HepG2 (cell line): ENCODE measurements at regions not wholly inside any gene's neighbourhood (a gene's known extent, or its start where the extent isn't known, plus 50 kb on each side); places are given as distances from the start of the nearest gene placed in this dataset.

Experiments used
- ARID3A ChIP-seq: IDR thresholded peaks from 2 replicates; pipeline ENCODE4 v1.6.1; 2012; ENCODE audit warnings: low read depth, low read length, improper control_type of control experiment
- ARNT ChIP-seq: fragments of 450-650 bp; IDR thresholded peaks from 2 replicates; pipeline ENCODE4 v1.6.1; 2017
- FOXO1 ChIP-seq: sonication (generic); formaldehyde crosslinking; IDR thresholded peaks from 2 replicates; pipeline ENCODE4 v1.4.0; 2020; ENCODE audit warnings: missing genetic modification reagents
- GATAD2A ChIP-seq: IDR thresholded peaks from 2 replicates; pipeline ENCODE4 v1.6.1; 2016
- HMGXB4 ChIP-seq, 2 experiments: sonication (generic) in 1 of 2; formaldehyde crosslinking in 1 of 2; IDR thresholded peaks; 2 replicates each; pipeline versions ENCODE4 v1.4.0 to v1.6.1; 2018 to 2020; ENCODE audit warnings: missing genetic modification reagents in 2 of 2, borderline replicate concordance in 1 of 2, low read depth in 1 of 2, mild to moderate bottlenecking in 1 of 2, missing biosample characterization in 1 of 2
- JDP2 ChIP-seq: sonication (generic); formaldehyde crosslinking; IDR thresholded peaks from 2 replicates; pipeline ENCODE4 v1.8.1; 2022; ENCODE audit warnings: missing genetic modification reagents, borderline replicate concordance
- KLF13 ChIP-seq: sonication (generic); formaldehyde crosslinking; IDR thresholded peaks from 2 replicates; pipeline ENCODE4 v1.4.0; 2020; ENCODE audit warnings: mild to moderate bottlenecking, missing genetic modification reagents
- MIER3 ChIP-seq: IDR thresholded peaks from 2 replicates; pipeline ENCODE4 v1.6.1; 2016; ENCODE audit warnings: missing compliant biosample characterization, borderline replicate concordance
- MTA1 ChIP-seq: sonication (generic); formaldehyde crosslinking; IDR thresholded peaks from 2 replicates; pipeline ENCODE4 v1.4.0; 2020; ENCODE audit warnings: missing genetic modification reagents, mild to moderate bottlenecking, borderline replicate concordance
- MXD1 ChIP-seq: sonication (generic); formaldehyde crosslinking; IDR thresholded peaks from 2 replicates; pipeline ENCODE4 v1.4.0; 2020; ENCODE audit warnings: mild to moderate bottlenecking, missing genetic modification reagents
- NCOA5 ChIP-seq: sonication (generic); formaldehyde crosslinking; IDR thresholded peaks from 2 replicates; pipeline ENCODE4 v1.4.0; 2020; ENCODE audit warnings: missing genetic modification reagents
- PAX8 ChIP-seq: sonication (generic); formaldehyde crosslinking; IDR thresholded peaks from 2 replicates; pipeline ENCODE4 v1.8.0; 2022; ENCODE audit warnings: mild to moderate bottlenecking, missing genetic modification reagents, borderline replicate concordance
- TRIM24 ChIP-seq: sonication (generic); formaldehyde crosslinking; IDR thresholded peaks from 2 replicates; pipeline ENCODE4 v1.8.0; 2022; ENCODE audit warnings: mild to moderate bottlenecking, missing genetic modification reagents
- ZKSCAN8 ChIP-seq: IDR thresholded peaks from 2 replicates; pipeline ENCODE4 v1.6.1; 2016; ENCODE audit warnings: borderline replicate concordance, missing genetic modification reagents, missing compliant biosample characterization
- ZNF543 ChIP-seq: sonication (generic); formaldehyde crosslinking; IDR thresholded peaks from 2 replicates; pipeline ENCODE4 v1.4.0; 2020; ENCODE audit warnings: mild to moderate bottlenecking, missing genetic modification reagents
- ZNF558 ChIP-seq: sonication (generic); formaldehyde crosslinking; IDR thresholded peaks from 2 replicates; pipeline ENCODE4 v1.9.0; 2022; ENCODE audit warnings: mild to moderate bottlenecking, missing genetic modification reagents, borderline replicate concordance
- ZNF670 ChIP-seq: sonication (generic); formaldehyde crosslinking; IDR thresholded peaks from 2 replicates; pipeline ENCODE4 v1.8.0; 2022; ENCODE audit warnings: mild to moderate bottlenecking, missing genetic modification reagents, borderline replicate concordance
- ZNF768 ChIP-seq: sonication (generic); formaldehyde crosslinking; IDR thresholded peaks from 2 replicates; pipeline ENCODE4 v1.4.0; 2020; ENCODE audit warnings: missing genetic modification reagents
- TF ChIP-seq, protein P1 (sequence below): sonication (generic); formaldehyde crosslinking; IDR thresholded peaks from 2 replicates; pipeline ENCODE4 v1.5.1; 2020; ENCODE audit warnings: missing genetic modification reagents, mild to moderate bottlenecking, borderline replicate concordance
- TF ChIP-seq, protein P2 (sequence below): fragments of 450-650 bp; IDR thresholded peaks from 2 replicates; pipeline ENCODE4 v1.6.1; 2016
- TF ChIP-seq, protein P3 (sequence below): IDR thresholded peaks from 2 replicates; pipeline ENCODE4 v1.6.1; 2016; ENCODE audit warnings: control low read depth

DNA sequence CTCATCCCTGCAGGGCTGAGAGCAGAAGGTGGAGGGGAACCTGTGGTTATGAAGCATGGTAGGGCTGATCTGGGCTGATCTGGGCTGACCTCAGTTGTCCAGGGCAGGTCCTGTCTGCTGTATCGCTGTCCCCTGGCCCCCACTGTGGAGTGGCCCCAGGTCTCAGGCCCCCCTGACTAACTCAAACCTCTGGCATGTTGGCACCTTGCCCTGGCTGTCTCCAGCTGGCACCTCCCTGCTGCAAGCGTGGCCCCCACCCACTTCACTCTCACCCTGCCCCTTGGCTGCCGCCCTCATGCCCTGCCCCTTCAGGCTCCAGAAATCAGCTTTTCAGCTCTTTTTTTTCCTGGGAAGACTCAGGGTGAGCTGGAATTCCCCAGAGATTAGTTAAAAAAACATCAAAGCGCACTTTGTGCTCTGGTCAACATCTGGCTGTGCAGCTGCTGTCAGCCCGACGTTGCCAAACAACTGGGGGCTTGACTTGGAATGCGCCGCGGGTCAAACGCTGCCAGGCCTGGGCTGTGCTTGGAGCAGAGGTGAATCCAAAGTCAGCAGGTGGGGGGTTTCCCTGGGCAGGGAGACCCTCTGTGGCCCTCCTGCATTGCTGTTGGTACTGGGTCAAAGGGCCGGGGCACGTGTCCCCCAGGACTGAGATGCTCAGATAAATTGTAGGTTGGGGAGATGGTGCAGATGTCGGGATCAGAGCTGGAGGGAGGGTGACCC lies 173.8 kb upstream of the HDAC4 start (continued):
- TF ChIP-seq, protein P1, sequence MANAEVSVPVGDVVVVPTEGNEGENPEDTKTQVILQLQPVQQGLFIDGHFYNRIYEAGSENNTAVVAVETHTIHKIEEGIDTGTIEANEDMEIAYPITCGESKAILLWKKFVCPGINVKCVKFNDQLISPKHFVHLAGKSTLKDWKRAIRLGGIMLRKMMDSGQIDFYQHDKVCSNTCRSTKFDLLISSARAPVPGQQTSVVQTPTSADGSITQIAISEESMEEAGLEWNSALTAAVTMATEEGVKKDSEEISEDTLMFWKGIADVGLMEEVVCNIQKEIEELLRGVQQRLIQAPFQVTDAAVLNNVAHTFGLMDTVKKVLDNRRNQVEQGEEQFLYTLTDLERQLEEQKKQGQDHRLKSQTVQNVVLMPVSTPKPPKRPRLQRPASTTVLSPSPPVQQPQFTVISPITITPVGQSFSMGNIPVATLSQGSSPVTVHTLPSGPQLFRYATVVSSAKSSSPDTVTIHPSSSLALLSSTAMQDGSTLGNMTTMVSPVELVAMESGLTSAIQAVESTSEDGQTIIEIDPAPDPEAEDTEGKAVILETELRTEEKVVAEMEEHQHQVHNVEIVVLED (CRISPR knock-in tag), result peak; percentile 56; the same call in 1 of the 2 replicates
- TF ChIP-seq, protein P2, sequence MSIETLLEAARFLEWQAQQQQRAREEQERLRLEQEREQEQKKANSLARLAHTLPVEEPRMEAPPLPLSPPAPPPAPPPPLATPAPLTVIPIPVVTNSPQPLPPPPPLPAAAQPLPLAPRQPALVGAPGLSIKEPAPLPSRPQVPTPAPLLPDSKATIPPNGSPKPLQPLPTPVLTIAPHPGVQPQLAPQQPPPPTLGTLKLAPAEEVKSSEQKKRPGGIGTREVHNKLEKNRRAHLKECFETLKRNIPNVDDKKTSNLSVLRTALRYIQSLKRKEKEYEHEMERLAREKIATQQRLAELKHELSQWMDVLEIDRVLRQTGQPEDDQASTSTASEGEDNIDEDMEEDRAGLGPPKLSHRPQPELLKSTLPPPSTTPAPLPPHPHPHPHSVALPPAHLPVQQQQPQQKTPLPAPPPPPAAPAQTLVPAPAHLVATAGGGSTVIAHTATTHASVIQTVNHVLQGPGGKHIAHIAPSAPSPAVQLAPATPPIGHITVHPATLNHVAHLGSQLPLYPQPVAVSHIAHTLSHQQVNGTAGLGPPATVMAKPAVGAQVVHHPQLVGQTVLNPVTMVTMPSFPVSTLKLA, result no peak
- TF ChIP-seq ZKSCAN8 (CRISPR knock-in tag), result 0 out of 2 replicates have a peak, but pooled peaks have one; percentile 40
- peak; percentile 67; the same call in 1 of the 2 replicates for TF ChIP-seq MIER3
- no peak for TF ChIP-seq NCOA5 (CRISPR knock-in tag)
- TF ChIP-seq GATAD2A (CRISPR knock-in tag), result peak; percentile 83
- peak; percentile 35 to 44; a peak in 1 of 4 replicates for TF ChIP-seq HMGXB4 (CRISPR knock-in tag; IDR thresholded peaks at IDR 0.05; ENCODE audit: borderline replicate concordance in 1 of 2, low read depth in 1 of 2)
- TF ChIP-seq ZNF670, result 0 out of 2 replicates have a peak, but pooled peaks have one; percentile 48
- no peak for TF ChIP-seq ARNT
- TF ChIP-seq KLF13 (CRISPR knock-in tag), result no peak
- peak; percentile 25; the same call in 1 of the 2 replicates for TF ChIP-seq JDP2 (CRISPR knock-in tag)
- TF ChIP-seq TRIM24 (CRISPR knock-in tag), result no peak
- peak; percentile 71; the same call in 1 of the 2 replicates for TF ChIP-seq ZNF558 (CRISPR knock-in tag)
- TF ChIP-seq MXD1 (CRISPR knock-in tag), result peak; percentile 54
- peak; percentile 89 for TF ChIP-seq FOXO1
- TF ChIP-seq, protein P3, sequence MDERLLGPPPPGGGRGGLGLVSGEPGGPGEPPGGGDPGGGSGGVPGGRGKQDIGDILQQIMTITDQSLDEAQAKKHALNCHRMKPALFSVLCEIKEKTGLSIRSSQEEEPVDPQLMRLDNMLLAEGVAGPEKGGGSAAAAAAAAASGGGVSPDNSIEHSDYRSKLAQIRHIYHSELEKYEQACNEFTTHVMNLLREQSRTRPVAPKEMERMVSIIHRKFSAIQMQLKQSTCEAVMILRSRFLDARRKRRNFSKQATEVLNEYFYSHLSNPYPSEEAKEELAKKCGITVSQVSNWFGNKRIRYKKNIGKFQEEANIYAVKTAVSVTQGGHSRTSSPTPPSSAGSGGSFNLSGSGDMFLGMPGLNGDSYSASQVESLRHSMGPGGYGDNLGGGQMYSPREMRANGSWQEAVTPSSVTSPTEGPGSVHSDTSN, result no peak
- peak; percentile 45; the same call in 1 of the 2 replicates for TF ChIP-seq ZNF768
- TF ChIP-seq ARID3A, result 0 out of 2 replicates have a peak, but pooled peaks have one; percentile 46
- TF ChIP-seq MTA1, result peak; percentile 96
- TF ChIP-seq PAX8, result no peak
- TF ChIP-seq ZNF543 (CRISPR knock-in tag), result peak; percentile 87
